NCI-H748 treated with DMSO at 0.1 percent for 48 hours (cell line): ENCODE measurements at regions not wholly inside any gene's neighbourhood (a gene's known extent, or its start where the extent isn't known, plus 50 kb on each side); places are given as distances from the start of the nearest gene placed in this dataset.

ENCODE experiments used
- DNase-seq: peaks from one replicate; lab custom pipeline; 2025; lab: John Stamatoyannopoulos, UW

DNA sequence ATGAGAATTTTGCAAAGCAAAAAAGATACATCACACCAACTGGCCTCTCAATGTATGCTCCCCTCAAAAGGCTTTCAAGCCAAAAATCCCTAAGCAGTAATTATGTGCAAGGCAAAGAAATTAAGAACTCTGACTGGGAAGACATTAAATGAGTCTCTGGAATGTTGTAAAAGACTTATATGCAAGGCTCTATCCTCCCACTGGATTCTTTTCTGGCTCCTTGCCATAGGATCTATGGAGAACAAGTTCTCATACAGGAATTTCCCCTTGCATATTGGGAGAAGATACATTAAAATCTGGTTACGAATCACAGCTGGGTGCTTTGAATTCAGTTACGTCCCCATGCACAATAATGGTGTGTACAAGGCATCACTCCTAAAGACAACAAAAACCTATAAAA, 73.4 kb upstream of the ATL2 start:
- no peak for DNase-seq

DNA sequence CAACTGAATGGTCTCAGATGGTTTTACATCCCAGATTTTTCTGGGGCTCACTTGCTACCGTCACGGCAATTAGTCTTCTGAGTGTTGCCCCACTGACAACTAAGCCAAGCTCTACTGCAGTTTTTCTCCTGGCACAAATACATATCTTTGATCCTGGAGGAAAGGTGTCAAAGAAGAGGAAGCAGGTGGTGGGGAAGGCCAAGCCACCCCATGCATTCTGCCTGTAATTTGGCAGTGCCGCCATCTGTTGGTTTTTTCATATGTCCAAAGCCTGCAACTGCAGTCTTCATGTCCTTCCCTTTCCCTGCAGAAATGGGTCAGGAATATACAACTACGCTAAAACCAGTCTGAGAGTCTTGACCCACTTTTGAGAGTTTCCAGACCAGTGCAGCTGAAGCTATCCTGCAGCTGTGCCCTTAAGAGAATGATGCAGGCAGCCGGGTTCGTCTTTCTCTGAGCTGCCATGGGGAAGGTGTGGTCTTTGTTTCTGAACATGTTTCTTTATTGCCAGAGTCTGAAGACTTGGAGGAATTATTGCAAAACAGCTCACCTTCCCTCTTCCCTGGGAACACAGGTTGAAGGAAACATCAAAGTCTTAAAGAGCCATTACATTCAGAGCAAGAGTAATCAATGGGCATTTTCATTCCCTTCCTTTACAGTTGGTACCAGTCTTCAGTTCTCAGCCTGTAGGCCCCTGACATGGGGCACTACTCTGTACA, 71.8 kb upstream of the ATL2 start:
- DNase-seq = no peak

DNA sequence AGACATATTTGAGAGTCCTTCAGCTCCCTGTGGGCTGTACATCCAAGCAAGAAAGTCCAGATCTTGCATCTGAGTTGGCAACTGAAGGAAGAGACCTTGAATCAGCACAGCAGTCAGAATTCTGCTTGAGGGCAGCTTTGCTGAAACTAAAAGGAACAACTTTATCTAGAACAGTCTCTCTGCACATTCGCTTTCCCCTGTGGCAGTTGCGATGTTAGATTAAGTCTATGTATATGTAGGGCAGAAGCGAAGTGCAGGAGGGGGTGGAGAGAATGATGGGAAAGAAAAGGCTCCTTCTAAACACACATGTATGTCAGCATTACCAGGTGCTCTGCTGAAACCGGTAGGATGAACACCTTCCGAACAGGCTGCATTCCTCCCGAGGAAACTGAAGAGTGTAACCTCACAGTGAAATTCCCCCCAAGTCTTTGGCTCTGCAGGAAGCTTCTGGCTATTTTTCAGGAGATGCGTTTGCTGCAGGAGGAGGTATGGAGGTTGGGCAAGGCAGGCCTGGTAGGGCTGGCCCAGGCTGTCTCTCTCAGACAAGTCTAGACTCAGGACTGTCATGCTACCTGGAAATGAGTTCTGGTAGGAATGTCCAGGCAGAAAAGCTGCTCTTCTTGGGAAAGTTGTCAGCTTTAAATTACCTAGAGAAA, 70.0 kb upstream of the ATL2 start:
- DNase-seq = no peak

DNA sequence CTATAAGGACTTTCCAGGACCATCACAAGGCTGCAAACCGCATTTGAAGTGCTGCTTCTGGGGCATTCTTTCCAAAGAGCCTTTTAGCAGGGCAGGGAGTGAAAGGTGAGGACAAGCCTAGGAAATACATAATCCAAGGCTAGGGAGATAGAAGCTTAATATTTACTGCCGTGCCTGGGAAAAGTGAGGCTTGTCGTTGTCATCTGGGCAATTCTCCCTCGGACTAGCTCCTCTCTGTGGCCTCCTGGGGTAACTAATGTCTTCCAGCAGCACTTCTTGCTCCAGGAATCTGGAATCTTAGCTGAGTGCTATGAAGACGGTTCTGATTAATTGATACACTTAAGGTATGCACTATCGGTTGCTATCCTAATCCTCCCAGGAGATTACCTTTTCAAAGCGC, 69.3 kb upstream of the ATL2 start:
- DNase-seq = no peak

DNA sequence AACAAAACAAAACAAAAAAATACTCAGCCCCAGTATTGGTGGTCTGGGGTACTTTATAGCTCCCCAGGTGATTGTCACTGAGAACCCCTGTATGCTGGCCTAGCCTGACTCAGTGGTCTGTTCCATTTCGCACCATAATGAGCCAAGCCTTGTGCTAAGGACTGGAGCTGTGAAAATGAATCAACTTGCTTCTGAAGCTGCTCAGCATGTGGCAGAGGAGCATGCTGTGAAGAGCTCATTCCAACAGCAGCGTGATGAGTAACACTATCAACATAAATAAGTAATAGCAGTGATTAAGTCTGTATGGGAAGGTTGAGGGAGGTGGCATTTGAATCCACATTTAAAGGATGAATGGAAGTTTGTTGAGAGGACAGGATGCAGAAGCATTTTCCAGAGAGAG, 67.2 kb upstream of the ATL2 start:
- no peak for DNase-seq

DNA sequence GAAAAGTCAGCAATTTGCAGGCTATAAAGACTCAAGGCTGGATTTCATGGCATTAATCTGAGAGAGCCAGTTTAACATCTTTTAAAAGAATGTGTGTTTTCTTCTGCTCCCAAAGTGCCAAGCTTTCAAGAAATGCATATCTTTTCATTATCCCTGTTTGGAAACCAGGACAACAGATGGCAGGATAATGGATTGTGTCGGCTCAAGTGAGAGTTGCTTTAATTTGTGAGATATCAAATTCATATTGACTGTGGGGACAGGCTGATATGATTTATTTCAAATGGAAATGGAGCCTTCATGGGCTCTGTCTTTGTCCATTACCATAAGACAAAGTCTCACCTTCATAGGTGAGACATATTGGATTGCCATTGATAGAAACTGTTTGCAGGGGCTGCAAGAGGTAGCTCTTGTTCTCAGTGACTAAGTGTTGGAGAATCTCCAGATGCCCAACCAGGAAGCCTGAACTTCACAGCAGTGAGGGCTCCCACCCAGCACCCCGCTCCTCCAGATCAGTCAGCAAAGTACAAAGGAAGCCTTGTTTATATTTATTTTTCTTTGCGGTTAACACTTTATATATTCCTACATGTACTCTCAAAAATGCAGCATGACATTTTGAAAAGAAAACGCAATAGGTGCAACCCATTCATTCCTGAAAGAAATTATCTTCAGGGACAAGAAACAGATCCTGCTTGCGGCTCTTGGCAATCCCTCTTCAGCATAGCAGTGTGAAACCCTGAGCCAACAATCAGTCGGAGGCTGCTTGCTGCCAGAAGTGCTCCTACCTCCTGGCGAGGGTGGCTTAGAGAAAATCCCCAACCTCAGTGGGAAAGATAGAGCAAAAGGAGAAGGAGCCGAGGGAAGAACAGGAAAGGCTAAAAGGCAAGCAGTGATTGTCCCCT, 65.8 kb upstream of the ATL2 start:
- no peak for DNase-seq

DNA sequence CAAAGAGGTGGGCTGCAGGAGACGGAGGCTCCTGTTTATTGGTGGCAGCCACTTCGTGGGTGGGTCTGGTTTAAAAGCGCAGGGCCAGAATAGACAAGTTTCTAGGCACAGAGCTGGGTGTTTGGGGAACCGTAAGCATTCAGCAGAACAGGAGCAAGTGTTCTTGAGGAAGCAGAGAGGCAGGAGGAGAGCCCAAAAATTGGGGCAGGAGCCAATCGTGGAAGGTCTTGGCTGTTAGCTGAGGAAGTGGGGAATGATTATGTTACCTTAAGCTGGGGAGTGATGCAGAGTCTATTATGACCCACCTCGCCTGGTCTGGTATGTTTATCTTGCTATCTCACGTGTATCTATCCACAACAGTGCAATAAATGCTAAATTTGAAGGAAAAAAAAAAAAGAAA, 64.3 kb upstream of the ATL2 start:
- DNase-seq = no peak

DNA sequence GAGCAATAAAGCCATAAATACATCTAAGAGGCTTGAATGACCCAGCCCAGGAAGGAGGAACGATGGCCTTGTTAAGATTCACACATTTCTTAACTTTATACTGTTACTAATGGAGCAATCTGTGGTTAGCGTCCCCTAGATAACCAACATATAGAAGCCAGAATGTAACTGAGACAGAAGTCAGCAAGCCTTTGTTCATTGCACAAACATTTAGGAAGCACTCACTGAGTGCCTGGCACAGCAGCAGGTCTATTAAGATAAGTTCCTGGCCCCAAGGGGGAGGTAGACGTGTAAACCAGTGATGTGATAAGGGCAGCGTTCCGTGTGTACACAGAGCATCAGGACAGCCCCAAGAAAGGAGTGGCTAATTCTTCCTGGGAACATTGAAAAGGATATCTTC, 63.6 kb upstream of the ATL2 start:
- no peak for DNase-seq

DNA sequence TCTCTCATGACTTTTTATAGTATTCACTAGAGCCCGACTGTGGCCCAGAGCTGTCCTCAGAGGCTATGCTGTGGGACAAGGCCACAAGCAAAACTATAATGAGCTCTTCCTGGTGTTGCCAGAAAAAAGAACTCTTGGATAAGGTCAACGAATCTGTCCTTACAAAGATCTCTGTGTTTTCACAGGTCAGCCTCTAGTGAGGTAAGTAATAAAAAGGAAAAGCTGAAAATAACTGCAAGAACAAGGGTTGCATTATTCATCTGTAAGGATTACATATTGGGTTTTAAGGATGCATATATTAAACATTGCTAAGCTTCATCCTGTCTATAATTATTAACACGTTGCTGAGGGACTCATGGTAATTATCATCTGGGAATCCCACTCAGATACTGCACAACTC, 62.8 kb upstream of the ATL2 start:
- DNase-seq = no peak

DNA sequence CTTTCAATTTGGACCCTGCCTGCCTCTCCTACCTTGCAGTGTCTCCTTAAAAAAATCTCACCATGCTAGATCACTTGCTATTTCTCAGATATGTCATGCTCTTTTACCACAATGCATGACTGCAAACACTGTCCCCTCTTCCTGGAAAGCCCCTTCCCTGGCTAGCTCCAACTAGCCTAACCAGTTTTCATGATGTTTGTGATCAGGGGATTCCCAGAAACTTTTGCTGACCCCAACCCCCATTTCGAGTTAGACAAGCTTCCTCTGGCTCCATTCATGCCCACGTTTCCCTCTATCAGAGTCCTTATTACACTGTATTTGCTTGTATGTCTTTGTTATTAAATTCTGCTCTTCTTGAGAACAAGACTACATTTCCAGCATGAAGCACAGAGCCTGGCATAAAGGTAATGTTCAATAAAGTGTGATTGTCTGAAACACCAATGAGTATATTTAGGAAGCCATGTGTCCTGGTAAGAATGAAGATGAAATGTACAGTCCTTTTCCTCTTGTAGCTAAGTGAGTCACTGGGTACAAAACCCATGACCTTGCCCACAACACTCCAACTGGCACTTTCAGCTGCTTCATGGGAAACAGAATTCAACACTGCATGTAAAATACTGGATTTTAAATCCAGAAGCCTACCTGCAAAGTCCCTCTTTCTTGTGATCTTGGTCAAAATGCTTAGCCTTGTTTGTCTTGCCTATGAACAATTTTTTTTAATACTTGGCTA, 62.0 kb upstream of the ATL2 start:
- DNase-seq = no peak

DNA sequence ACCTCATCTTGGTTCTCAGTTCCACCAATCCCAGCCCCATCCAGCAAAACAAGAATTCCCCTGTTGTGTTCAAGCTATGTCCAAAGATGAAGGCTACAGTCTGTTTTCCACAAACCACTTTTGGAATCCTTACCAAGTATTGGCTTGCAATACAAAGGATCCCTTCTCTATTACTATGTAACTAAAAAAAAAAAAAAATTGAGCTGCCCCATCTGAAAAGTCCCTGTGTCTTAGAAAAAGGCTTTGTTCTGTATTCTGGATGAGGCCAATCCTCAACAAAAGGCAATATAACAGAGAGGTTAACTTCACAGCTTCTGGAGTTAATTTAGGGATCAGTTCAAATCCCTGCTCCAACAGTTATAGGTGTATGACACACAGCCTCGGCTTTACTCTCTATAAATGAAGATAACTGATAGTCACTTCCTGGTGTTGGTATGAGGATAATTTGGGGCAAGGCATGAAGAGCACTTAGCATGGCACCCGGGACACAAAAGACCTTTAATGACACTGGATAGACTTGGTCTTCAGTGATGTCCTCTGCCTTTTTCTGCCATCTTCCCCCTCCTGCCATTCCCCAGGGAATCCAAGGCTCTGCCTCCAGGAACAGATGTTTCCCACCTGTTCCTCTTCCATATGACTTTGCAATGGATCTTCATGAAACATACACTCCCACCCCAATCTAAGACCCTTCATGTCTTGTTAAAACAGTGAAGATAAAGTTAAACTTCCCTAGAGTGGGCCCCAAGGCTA, 61.2 kb upstream of the ATL2 start:
- DNase-seq = no peak

DNA sequence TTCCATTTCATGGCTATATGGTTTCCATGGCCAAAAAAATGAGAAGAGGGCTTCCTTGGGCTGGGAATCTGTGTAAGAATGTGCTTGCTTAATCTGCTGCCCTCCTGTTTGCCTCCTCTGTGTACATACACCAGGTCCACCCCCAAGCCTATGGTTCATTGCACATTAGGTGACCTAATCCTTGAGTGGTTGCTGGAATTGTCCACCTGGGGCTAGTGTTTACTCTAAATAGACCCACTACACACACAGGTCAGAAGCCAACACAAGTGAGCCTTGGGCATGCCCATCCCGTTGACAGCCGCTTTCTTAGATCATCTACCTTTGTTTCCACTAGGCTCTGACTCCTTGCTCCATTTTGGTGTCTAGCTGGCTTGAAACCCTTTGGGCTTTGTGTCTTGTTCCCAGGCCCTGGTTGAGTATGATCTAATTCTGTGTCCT, 59.2 kb upstream of the ATL2 start:
- no peak for DNase-seq

DNA sequence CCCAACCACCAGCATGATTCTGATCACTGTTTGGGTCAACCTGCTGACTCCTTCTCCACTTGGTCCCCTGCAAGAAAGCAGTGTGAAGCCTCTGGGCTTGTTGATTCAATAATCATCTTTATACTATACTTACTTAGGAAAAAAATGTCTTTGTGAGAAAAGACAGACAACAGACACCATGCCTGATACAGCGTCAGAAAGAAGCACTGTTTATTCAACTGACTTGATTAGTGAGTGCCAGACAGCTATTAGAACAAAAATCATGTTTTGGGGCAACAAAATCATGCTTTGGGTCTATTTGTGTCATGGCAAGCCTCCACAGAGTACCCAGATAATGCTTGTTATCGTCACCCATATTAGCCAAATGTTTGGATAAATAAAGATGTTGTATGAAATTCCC, 58.7 kb upstream of the ATL2 start:
- DNase-seq = no peak

DNA sequence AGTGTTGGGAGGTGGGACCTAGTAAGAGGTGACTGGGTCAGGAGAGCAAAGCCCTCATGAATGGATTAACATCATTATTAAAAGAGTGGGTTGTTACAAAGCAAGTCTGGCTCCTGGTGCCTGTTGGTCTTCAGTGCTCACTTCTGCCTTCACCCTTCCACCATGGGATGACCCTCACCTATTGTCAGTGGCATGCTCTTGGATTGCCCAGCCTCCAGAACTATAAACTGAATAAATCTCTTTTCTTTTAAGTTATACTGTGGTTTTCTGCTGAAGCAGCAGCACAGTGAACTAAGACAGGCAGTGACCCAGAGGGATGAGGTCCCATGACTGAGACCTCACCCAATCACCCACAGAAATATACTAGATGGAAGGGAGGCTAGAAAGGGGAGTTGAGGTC, 57.5 kb upstream of the ATL2 start:
- DNase-seq = no peak

DNA sequence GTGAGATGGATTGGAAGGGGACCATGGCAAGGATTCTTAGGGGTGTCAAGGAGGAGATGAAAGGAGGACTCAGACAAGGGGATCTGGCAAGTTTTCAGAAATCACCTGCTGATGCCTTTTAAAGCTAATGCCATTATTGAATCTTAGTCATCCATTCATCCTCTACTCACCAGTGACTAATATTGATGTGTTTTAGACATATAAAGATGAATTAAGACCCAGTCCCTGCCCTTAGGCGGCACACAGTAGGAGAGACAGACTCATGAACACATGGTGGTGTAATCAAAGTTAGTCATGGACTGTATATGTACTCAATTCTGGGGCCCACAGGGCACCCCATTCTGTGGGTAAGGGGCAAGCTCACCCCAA, 56.5 kb upstream of the ATL2 start:
- DNase-seq = no peak

DNA sequence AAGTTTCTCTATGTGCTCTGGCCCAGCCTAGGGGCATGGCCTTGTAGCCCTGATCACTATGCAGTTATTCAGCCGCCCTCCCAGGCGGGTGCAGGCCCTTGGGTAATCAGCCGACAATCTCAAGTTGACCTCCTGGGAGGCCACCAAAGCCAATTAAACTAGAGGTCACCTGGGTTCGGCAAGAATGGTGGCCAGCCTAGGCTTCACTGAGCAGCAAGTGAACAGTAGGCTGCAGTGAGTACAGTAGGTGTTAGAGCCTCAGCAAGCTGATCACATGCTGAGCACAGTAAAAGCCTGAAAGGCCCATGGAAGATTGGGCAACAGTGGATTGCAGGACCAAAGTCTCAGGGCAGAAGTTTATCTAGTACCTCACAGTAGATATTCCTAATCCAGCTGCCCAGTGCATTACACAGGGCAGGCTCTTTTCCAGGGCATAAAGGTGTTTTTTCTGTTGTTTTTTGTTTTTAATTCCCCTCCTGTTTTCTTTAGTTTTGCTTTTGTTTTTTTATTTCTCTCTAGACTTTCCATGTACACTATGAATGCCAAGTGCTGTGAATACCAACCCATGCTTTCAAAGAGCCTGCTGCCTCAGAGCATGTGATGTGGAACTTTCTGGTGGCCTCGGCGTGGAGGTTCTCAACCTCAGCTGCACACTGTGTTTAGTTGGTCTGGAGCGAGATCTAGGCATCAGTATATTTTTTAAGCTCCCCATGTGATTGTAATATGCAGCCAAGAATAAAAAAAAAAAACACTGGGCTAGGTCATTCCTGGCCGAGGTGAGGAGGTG, 55.9 kb upstream of the ATL2 start:
- no peak for DNase-seq

DNA sequence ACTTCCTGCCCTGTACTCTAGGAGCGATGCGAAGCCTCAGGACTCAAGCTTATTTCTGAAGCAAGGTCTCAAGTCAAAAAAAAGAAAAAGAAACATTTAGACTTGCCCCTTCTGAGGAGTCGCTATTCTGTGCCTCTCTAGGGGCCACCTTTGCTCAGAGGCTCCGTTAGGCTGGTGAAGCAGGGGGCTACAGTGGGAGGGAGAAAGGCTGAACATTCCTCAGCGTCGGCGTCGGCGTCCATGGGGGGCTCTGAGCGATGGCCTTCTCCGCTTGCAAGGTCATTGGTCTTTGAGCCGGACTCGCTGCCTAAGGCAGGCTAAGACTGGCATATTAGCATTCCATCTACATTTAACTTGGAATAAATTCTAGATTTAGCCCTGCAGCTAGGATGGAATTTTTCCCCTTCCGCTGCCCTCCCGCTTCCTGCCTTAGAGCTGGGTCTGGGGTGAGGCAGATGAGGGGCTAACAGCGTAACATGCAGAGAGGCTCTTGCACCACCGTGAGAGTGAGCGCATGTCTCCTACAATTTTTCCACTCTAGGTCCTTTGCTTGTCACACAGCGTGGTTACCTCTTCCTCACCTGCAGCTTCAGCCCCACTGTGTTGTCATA, 53.6 kb upstream of the ATL2 start:
- DNase-seq = no peak

DNA sequence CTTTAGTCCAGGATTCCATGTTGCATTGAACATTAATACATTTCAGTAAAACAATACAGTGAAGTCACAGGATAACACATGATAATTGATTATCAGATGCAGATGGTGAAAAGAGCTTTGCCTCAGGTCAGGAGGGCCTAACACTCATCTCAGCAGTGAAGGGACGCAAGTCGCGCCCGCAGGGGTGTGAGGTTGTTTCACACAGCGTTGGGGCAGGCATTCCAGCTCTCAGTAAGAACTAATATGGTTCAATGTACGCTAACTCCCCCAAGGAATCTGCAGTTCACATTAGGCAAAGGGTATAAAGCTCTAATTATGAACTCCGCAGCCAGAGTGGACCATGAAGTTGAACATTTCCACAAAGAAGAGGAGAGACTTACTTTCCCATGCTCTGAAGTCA, 53.1 kb upstream of the ATL2 start:
- no peak for DNase-seq

DNA sequence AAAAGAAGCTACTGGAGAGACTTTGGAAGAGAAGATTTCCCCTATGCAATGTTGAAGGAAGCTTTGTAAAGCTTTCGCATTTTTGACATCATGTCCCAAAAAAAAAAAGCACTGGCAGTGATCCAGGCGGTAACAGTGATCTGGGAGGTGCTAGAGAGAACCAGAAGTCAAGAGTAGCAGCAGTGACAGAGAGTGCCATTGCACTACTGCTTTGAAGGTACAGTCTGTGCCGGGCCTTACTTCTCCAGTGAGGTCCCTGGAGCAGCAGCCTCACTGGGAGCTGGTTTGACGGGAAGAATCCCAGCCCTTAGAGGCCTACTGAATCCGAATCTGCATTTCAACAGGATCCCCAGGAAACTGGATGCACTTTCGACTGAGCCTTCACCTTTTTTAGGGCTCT, 50.9 kb upstream of the ATL2 start:
- no peak for DNase-seq

DNA sequence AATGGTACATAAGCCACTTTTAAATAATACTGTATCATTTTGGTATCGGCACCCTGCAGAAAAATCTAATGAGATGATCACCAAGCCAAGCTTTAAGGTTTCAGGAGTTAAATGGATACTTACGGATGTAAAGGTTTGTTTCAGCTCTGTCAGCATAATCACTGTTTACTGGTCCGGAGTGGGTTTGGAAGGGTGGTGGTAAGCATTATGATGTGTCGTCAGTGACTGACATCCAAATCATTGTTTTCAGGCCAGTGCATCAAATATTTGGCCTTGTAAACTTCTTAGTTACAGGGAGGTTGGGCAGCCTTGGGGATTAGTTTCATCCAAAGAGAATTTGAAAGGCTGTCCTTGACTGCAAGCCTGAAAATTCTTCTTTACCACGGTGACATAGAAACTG, 50.0 kb upstream of the ATL2 start:
- DNase-seq = no peak
